ENCODE measurements at regions not wholly inside any gene's neighbourhood (a gene's known extent, or its start where the extent isn't known, plus 50 kb on each side); places are given as distances from the start of the nearest gene placed in this dataset.

DNA sequence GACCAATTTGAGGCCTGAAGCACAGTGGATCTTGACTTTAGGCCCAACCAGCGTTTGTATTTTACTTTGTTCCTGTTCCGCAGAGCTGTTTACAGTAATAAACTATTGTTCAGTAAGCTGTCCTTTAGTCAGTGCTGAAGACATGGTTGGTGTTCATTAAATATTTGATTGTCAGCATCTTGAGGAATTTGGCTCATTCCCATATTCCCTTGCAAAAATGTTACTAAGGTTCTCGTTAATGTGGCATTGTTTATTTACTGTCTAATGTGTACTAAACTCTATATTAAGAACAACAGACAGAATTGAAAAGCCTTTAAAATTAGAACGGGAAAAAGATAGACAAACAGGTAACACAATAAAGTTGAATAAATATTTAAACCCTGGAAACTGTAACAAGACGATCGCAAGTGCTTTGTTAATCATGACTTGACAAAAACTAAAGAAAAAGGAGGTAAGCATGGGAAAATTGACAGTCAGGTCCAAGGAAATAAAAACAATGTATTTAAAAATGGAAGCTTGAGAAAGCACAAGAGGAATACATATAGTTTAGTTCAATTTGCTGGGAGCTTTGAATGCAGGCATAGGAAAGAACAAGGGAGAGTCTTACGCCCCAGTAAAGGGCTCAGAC lies 1060.8 kb upstream of the CRIM1 start:
- peaks cover 0 to 3% of the 10 kb centered on the region in 2 donors for H3K4me1 ChIP-seq (ENCODE audit: control insufficient read depth in 1 of 2, insufficient read depth in 2 of 2, low read length in 2 of 2)
- no peak for ATAC-seq (ENCODE audit: low FRiP score)
- H3K9me3 ChIP-seq (ENCODE audit: control insufficient read depth, low read length) = no peaks in the 10 kb centered on the region
- intact Hi-C loops (cut with DNase I) = no loop called here
- no peak overlapping the region for H3K27ac ChIP-seq (ENCODE audit: low read depth in 1 of 2, low read length in 2 of 2)
- DNase-seq = no peak
- H3K4me3 ChIP-seq (ENCODE audit: low read length in 2 of 2) = no peak overlapping the region
- H3K36me3 ChIP-seq (ENCODE audit: control insufficient read depth in 1 of 2, insufficient read depth in 2 of 2, low read length in 1 of 2) = no peaks in the 10 kb centered on the region
- no peaks in the 10 kb centered on the region for H3K27me3 ChIP-seq (ENCODE audit: control insufficient read depth in 1 of 2, insufficient read depth in 2 of 2, low read length in 1 of 2)
- WGBS, 2 donors = 77 to 79% methylated on average over 7 of the region's 7 CpGs

GRCh38 chr2:35293261-35293660 lies 1062.3 kb upstream of the CRIM1 start:
- no peaks in the 10 kb centered on the region for H3K36me3 ChIP-seq (ENCODE audit: control insufficient read depth in 1 of 2, insufficient read depth in 2 of 2, low read length in 1 of 2)
- H3K4me3 ChIP-seq (ENCODE audit: low read length in 2 of 2) = no peak overlapping the region
- no peaks in the 10 kb centered on the region for H3K4me1 ChIP-seq (ENCODE audit: control insufficient read depth in 1 of 2, insufficient read depth in 2 of 2, low read length in 2 of 2)
- intact Hi-C loops (cut with DNase I) = no loop called here
- H3K27ac ChIP-seq (ENCODE audit: low read depth in 1 of 2, low read length in 2 of 2) = no peak overlapping the region
- ATAC-seq (ENCODE audit: low FRiP score) = no peak
- no peaks in the 10 kb centered on the region for H3K9me3 ChIP-seq (ENCODE audit: control insufficient read depth, low read length)
- 51 to 61% methylated on average over 2 of the region's 2 CpGs for WGBS, 2 donors
- no peaks in the 10 kb centered on the region for H3K27me3 ChIP-seq (ENCODE audit: control insufficient read depth in 1 of 2, insufficient read depth in 2 of 2, low read length in 1 of 2)
- DNase-seq = no peak

DNA sequence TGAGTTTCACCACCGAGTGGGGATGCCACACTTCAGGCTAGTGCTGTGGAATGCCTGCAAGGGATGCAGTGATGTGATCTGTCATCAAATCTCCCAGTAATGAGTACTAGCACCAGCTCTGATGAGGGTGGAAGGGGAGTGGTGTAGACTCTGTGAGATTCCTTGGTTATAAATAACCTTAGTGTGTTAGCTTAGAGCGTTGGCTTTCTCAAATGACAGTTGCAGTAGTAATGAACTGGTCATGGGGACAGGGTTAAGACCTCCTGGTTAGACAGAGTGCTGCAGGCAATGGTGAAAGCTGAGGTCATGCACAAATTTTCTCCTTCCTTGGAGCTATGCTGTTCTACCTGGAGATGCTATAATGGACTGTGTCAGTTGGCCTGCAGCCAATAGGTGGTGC lies 1063.4 kb upstream of the CRIM1 start:
- no peaks in the 10 kb centered on the region for H3K9me3 ChIP-seq (ENCODE audit: control insufficient read depth, low read length)
- no peak overlapping the region for H3K27ac ChIP-seq (ENCODE audit: low read depth in 1 of 2, low read length in 2 of 2)
- no peaks in the 10 kb centered on the region for H3K4me1 ChIP-seq (ENCODE audit: control insufficient read depth in 1 of 2, insufficient read depth in 2 of 2, low read length in 2 of 2)
- no peak overlapping the region for H3K4me3 ChIP-seq (ENCODE audit: low read length in 2 of 2)
- ATAC-seq (ENCODE audit: low FRiP score) = no peak
- no peak for DNase-seq
- intact Hi-C loops (cut with DNase I) = no loop called here
- WGBS, 2 donors = 41 to 57% methylated on average over 2 of the region's 2 CpGs
- no peaks in the 10 kb centered on the region for H3K27me3 ChIP-seq (ENCODE audit: control insufficient read depth in 1 of 2, insufficient read depth in 2 of 2, low read length in 1 of 2)
- H3K36me3 ChIP-seq (ENCODE audit: control insufficient read depth in 1 of 2, insufficient read depth in 2 of 2, low read length in 1 of 2) = no peaks in the 10 kb centered on the region

DNA sequence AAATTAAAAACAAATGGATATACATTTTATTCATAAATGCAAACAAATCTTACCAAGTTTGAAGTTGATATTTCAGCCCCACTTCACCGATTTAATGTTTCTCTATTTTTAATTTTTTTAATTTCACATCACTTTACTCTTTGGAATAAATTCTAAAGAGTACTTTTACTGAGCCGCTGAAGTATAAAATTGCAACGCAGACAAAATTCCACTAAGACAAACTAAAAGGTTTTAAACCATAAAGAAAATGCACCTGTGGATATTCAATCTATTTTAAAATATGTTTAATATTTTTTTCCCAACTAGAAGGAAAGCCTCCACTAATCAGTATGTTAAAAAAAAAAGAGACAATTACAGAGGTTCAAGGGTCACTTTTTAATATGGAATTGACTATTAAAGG lies 1073.9 kb upstream of the CRIM1 start:
- no peaks in the 10 kb centered on the region for H3K27me3 ChIP-seq (ENCODE audit: control insufficient read depth in 1 of 2, insufficient read depth in 2 of 2, low read length in 1 of 2)
- DNase-seq (no peak), ATAC-seq (ENCODE audit: low FRiP score) (no peak)
- no peaks in the 10 kb centered on the region for H3K4me1 ChIP-seq (ENCODE audit: control insufficient read depth in 1 of 2, insufficient read depth in 2 of 2, low read length in 2 of 2)
- intact Hi-C loops (cut with DNase I) = no loop called here
- H3K9me3 ChIP-seq (ENCODE audit: control insufficient read depth, low read length) = no peaks in the 10 kb centered on the region
- H3K4me3 ChIP-seq (ENCODE audit: low read length in 2 of 2) = no peak overlapping the region
- no peak overlapping the region for H3K27ac ChIP-seq (ENCODE audit: low read depth in 1 of 2, low read length in 2 of 2)
- 92 to 93% methylated on average over 3 of the region's 3 CpGs for WGBS, 2 donors
- H3K36me3 ChIP-seq (ENCODE audit: control insufficient read depth in 1 of 2, insufficient read depth in 2 of 2, low read length in 1 of 2) = no peaks in the 10 kb centered on the region

- H3K27ac ChIP-seq (ENCODE audit: low read depth in 1 of 2, low read length in 2 of 2) = no peak overlapping the region
- DNase-seq = no peak
- ATAC-seq (ENCODE audit: low FRiP score) = no peak
- no peak overlapping the region for H3K4me3 ChIP-seq (ENCODE audit: low read length in 2 of 2)
- no peaks in the 10 kb centered on the region for H3K27me3 ChIP-seq (ENCODE audit: control insufficient read depth in 1 of 2, insufficient read depth in 2 of 2, low read length in 1 of 2)
- intact Hi-C loops (cut with DNase I) = no loop called here
- H3K9me3 ChIP-seq (ENCODE audit: control insufficient read depth, low read length) = no peaks in the 10 kb centered on the region
- no peaks in the 10 kb centered on the region for H3K4me1 ChIP-seq (ENCODE audit: control insufficient read depth in 1 of 2, insufficient read depth in 2 of 2, low read length in 2 of 2)
- no peaks in the 10 kb centered on the region for H3K36me3 ChIP-seq (ENCODE audit: control insufficient read depth in 1 of 2, insufficient read depth in 2 of 2, low read length in 1 of 2)
Measured at GRCh38 chr2:35255826-35256225, 1099.8 kb upstream of the CRIM1 start.

GRCh38 chr2:35251156-35251555 lies 1104.4 kb upstream of the CRIM1 start:
- Histone ChIP-seq H3K27me3 (ENCODE audit: control insufficient read depth in 1 of 2, insufficient read depth in 2 of 2, low read length in 1 of 2) (no peaks in the 10 kb centered on the region), H3K36me3 (ENCODE audit: control insufficient read depth in 1 of 2, insufficient read depth in 2 of 2, low read length in 1 of 2) (no peaks in the 10 kb centered on the region), H3K27ac (ENCODE audit: low read depth in 1 of 2, low read length in 2 of 2) (no peak overlapping the region), H3K4me1 (ENCODE audit: control insufficient read depth in 1 of 2, insufficient read depth in 2 of 2, low read length in 2 of 2) (no peaks in the 10 kb centered on the region), H3K9me3 (ENCODE audit: control insufficient read depth, low read length) (no peaks in the 10 kb centered on the region), H3K4me3 (ENCODE audit: low read length in 2 of 2) (no peak overlapping the region)
- WGBS, 2 donors = 77 to 79% methylated on average over 3 of the region's 3 CpGs
- intact Hi-C loops (cut with DNase I) = no loop called here
- ATAC-seq (ENCODE audit: low FRiP score) = no peak
- no peak for DNase-seq

DNA sequence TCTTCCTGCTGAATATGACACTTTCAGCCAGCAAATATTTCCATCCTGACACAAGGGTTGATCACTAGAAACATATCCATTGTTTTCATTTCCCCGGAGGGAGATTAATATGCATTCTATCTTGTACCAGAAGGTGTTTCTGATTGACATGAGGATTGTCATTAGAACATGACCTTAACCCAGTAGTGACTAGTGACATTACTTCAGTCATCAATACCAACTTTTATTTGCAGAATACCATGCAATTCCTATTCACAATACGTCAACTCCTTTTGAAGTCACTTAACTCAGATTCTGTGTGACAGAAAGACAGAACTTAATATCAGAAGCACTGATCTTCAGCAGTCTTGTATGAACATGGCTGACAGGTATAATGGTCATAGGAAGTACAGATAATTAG lies 1108.9 kb upstream of the CRIM1 start:
- no peak for DNase-seq
- Histone ChIP-seq H3K4me1 (ENCODE audit: control insufficient read depth in 1 of 2, insufficient read depth in 2 of 2, low read length in 2 of 2) (no peaks in the 10 kb centered on the region), H3K27me3 (ENCODE audit: control insufficient read depth in 1 of 2, insufficient read depth in 2 of 2, low read length in 1 of 2) (no peaks in the 10 kb centered on the region), H3K9me3 (ENCODE audit: control insufficient read depth, low read length) (no peaks in the 10 kb centered on the region), H3K27ac (ENCODE audit: low read depth in 1 of 2, low read length in 2 of 2) (no peak overlapping the region), H3K36me3 (ENCODE audit: control insufficient read depth in 1 of 2, insufficient read depth in 2 of 2, low read length in 1 of 2) (no peaks in the 10 kb centered on the region), H3K4me3 (ENCODE audit: low read length in 2 of 2) (no peak overlapping the region)
- 74 to 78% methylated on average over 2 of the region's 2 CpGs for WGBS, 2 donors
- intact Hi-C loops (cut with DNase I) = no loop called here
- ATAC-seq (ENCODE audit: low FRiP score) = no peak

GRCh38 chr2:35228584-35228983 lies 1127.0 kb upstream of the CRIM1 start:
- ATAC-seq (ENCODE audit: low FRiP score) (no peak), DNase-seq (no peak)
- intact Hi-C loops (cut with DNase I) = no loop called here
- Histone ChIP-seq H3K9me3 (ENCODE audit: control insufficient read depth, low read length) (peaks cover 3% of the 10 kb centered on the region), H3K4me3 (ENCODE audit: low read length in 2 of 2) (no peak overlapping the region), H3K36me3 (ENCODE audit: control insufficient read depth in 1 of 2, insufficient read depth in 2 of 2, low read length in 1 of 2) (no peaks in the 10 kb centered on the region), H3K27ac (ENCODE audit: low read depth in 1 of 2, low read length in 2 of 2) (no peak overlapping the region), H3K4me1 (ENCODE audit: control insufficient read depth in 1 of 2, insufficient read depth in 2 of 2, low read length in 2 of 2) (no peaks in the 10 kb centered on the region), H3K27me3 (ENCODE audit: control insufficient read depth in 1 of 2, insufficient read depth in 2 of 2, low read length in 1 of 2) (no peaks in the 10 kb centered on the region)
- WGBS, 2 donors = 22 to 23% methylated on average over 2 of the region's 2 CpGs

GRCh38 chr2:35220461-35220860 lies 1135.1 kb upstream of the CRIM1 start:
- H3K9me3 ChIP-seq (ENCODE audit: control insufficient read depth, low read length) = peaks cover 2% of the 10 kb centered on the region
- no peak for DNase-seq
- no peaks in the 10 kb centered on the region for H3K36me3 ChIP-seq (ENCODE audit: control insufficient read depth in 1 of 2, insufficient read depth in 2 of 2, low read length in 1 of 2)
- ATAC-seq (ENCODE audit: low FRiP score) = no peak
- H3K4me1 ChIP-seq (ENCODE audit: control insufficient read depth in 1 of 2, insufficient read depth in 2 of 2, low read length in 2 of 2) = no peaks in the 10 kb centered on the region
- intact Hi-C loops (cut with DNase I) = no loop called here
- H3K27ac ChIP-seq (ENCODE audit: low read depth in 1 of 2, low read length in 2 of 2) = no peak overlapping the region
- WGBS, 2 donors = 72 to 73% methylated on average over 2 of the region's 2 CpGs
- no peaks in the 10 kb centered on the region for H3K27me3 ChIP-seq (ENCODE audit: control insufficient read depth in 1 of 2, insufficient read depth in 2 of 2, low read length in 1 of 2)
- no peak overlapping the region for H3K4me3 ChIP-seq (ENCODE audit: low read length in 2 of 2)

Measured in aorta (tissue), 5 donors.